IMR-90 (cell line): ENCODE measurements at regions not wholly inside any gene's neighbourhood (a gene's known extent, or its start where the extent isn't known, plus 50 kb on each side); places are given as distances from the start of the nearest gene placed in this dataset.

Source experiments
- ATAC-seq: fragments of 200-7000 bp; cut with Tn5 transposase; 2 replicates; pipeline ENCODE4 v1.9.1; 2020; ENCODE audit warnings: low read depth, mild to moderate bottlenecking, moderate library complexity
- BruUV-seq: library from RNA; stranded (reverse); fragments of 400-500 nt; replicated peaks from 2 replicates; lab custom pipeline; 2021; lab: Mats Ljungman, UMichigan
- CTCF ChIA-PET: fragments of 300-600 bp; formaldehyde crosslinking; extraction: SDS; loops from one replicate; lab custom pipeline; 2021; ENCODE audit warnings: antibody characterized with exemption; lab: Yijun Ruan, JAX
- POLR2A ChIA-PET: fragments of 300-600 bp; sonication (Branson Sonifier 250); formaldehyde crosslinking; loops from one replicate; lab custom pipeline; 2022; ENCODE audit warnings: antibody characterized with exemption; ENCODE audit not compliant: unreplicated experiment; lab: Charles Lee
- DNase-seq: peaks from one replicate; pipeline ENCODE4 v3.0.0; 2013
- H2AFZ ChIP-seq: replicated peaks from 2 replicates; pipeline ENCODE3; 2013; ENCODE audit warnings: low read length, mild to moderate bottlenecking; ENCODE audit not compliant: poor library complexity
- H2AK5ac ChIP-seq: 2 replicates; pipeline ENCODE4 v1.6.1; 2013; ENCODE audit warnings: low read depth, low read length, inconsistent platforms
- H2AK9ac ChIP-seq: replicated peaks from 2 replicates; pipeline ENCODE3; 2013; ENCODE audit warnings: mild to moderate bottlenecking, low read depth, low read length, moderate library complexity; ENCODE audit not compliant: poor library complexity
- H2BK120ac ChIP-seq: 2 replicates; pipeline ENCODE4 v1.6.1; 2013; ENCODE audit warnings: low read depth, low read length, inconsistent platforms
- H2BK15ac ChIP-seq: 3 replicates; pipeline ENCODE4 v1.6.1; 2013; ENCODE audit warnings: low read depth, low read length, inconsistent platforms
- H2BK20ac ChIP-seq: 2 replicates; pipeline ENCODE4 v1.6.1; 2013; ENCODE audit warnings: low read depth, mild to moderate bottlenecking, inconsistent platforms, low read length, moderate library complexity
- H2BK5ac ChIP-seq: 2 replicates; pipeline ENCODE4 v1.6.1; 2013; ENCODE audit warnings: mild to moderate bottlenecking, low read depth, low read length, inconsistent platforms; ENCODE audit not compliant: poor library complexity, severe bottlenecking
- H3K14ac ChIP-seq: replicated peaks from 2 replicates; pipeline ENCODE4 v1.6.1; 2013; ENCODE audit warnings: low read depth, low read length, inconsistent platforms
- H3K18ac ChIP-seq: 2 replicates; pipeline ENCODE4 v1.6.1; 2013; ENCODE audit warnings: low read depth, low read length, control low read depth
- H3K23ac ChIP-seq: 2 replicates; pipeline ENCODE4 v1.6.1; 2013; ENCODE audit warnings: low read depth, low read length, inconsistent platforms
- H3K27ac ChIP-seq: 2 replicates; pipeline ENCODE4 v1.5.1; 2013; ENCODE audit warnings: mild to moderate bottlenecking, control low read depth, low read length; ENCODE audit not compliant: insufficient read depth
- H3K27me3 ChIP-seq: 2 replicates; pipeline ENCODE4 v1.6.1; 2013; ENCODE audit warnings: low read length; ENCODE audit not compliant: control insufficient read depth, insufficient read depth
- H3K36me3 ChIP-seq: 2 replicates; pipeline ENCODE4 v1.6.1; 2013; ENCODE audit warnings: low read length, mixed read lengths; ENCODE audit not compliant: control insufficient read depth, insufficient read depth
- H3K4ac ChIP-seq: 2 replicates; pipeline ENCODE4 v1.6.1; 2013; ENCODE audit warnings: low read depth, low read length, inconsistent platforms
- H3K4me1 ChIP-seq: 2 replicates; pipeline ENCODE4 v1.6.1; 2013; ENCODE audit warnings: low read length, mixed read lengths; ENCODE audit not compliant: control insufficient read depth, insufficient read depth
- H3K4me2 ChIP-seq: 2 replicates; pipeline ENCODE4 v1.6.1; 2013; ENCODE audit warnings: low read depth, mild to moderate bottlenecking, control low read depth, low read length, moderate library complexity
- H3K4me3 ChIP-seq: 2 replicates; pipeline ENCODE4 v1.5.1; 2013; ENCODE audit warnings: low read depth, mild to moderate bottlenecking, control low read depth, low read length, moderate library complexity; ENCODE audit not compliant: insufficient read depth
- H3K56ac ChIP-seq: 2 replicates; pipeline ENCODE4 v1.6.1; 2013; ENCODE audit warnings: low read length, inconsistent platforms; ENCODE audit not compliant: insufficient read depth; ENCODE audit errors: extremely low read depth
- H3K79me1 ChIP-seq, 2 experiments: 2 replicates each; pipeline ENCODE4 v1.6.1; 2013; ENCODE audit warnings: low read length in 2 of 2, inconsistent platforms in 1 of 2, low read depth in 1 of 2
- H3K9ac ChIP-seq: 2 replicates; pipeline ENCODE4 v1.6.1; 2013; ENCODE audit warnings: low read depth, low read length, control low read depth
- H3K9me1 ChIP-seq: 2 replicates; pipeline ENCODE4 v1.6.1; 2013; ENCODE audit warnings: low read length, inconsistent platforms; ENCODE audit not compliant: insufficient read depth
- H3K9me3 ChIP-seq: 2 replicates; pipeline ENCODE4 v1.6.1; 2013; ENCODE audit warnings: low read length; ENCODE audit not compliant: control insufficient read depth, insufficient read depth
- H4K20me1 ChIP-seq: 2 replicates; pipeline ENCODE4 v1.6.1; 2013; ENCODE audit warnings: low read length, inconsistent platforms; ENCODE audit not compliant: insufficient read depth
- H4K5ac ChIP-seq: 2 replicates; pipeline ENCODE4 v1.6.1; 2013; ENCODE audit warnings: mild to moderate bottlenecking, low read depth, low read length, control low read depth
- H4K8ac ChIP-seq, 2 experiments: 2 replicates each; pipeline ENCODE4 v1.6.1; 2013; ENCODE audit warnings: low read depth in 2 of 2, low read length in 2 of 2, control low read depth in 1 of 2, inconsistent platforms in 1 of 2
- H4K91ac ChIP-seq: 2 replicates; pipeline ENCODE4 v1.6.1; 2013; ENCODE audit warnings: low read depth, low read length, inconsistent platforms; ENCODE audit not compliant: insufficient read depth
- BHLHE40 ChIP-seq: fragments of 150-350 bp; IDR thresholded peaks from 2 replicates; pipeline ENCODE4 v1.6.1; 2016; ENCODE audit warnings: mild to moderate bottlenecking, low read depth, low read length
- CEBPB ChIP-seq: IDR thresholded peaks from 2 replicates; pipeline ENCODE4 v1.6.1; 2012; ENCODE audit warnings: low read depth, low read length, improper control_type of control experiment
- CHD1 ChIP-seq: IDR thresholded peaks from 2 replicates; pipeline ENCODE4 v1.6.1; 2012; ENCODE audit warnings: low read depth, low read length, improper control_type of control experiment
- CTCF ChIP-seq: conservative IDR thresholded peaks from 2 replicates; pipeline ENCODE4 v1.5.1; 2012; ENCODE audit warnings: mild to moderate bottlenecking, low read depth, low read length, improper control_type of control experiment
- FOS ChIP-seq: fragments of 150-350 bp; IDR thresholded peaks from 2 replicates; pipeline ENCODE4 v1.6.1; 2016; ENCODE audit warnings: low read depth, low read length
- MAFK ChIP-seq: IDR thresholded peaks from 2 replicates; pipeline ENCODE4 v1.6.1; 2012; ENCODE audit warnings: low read depth, low read length, improper control_type of control experiment
- MAZ ChIP-seq: IDR thresholded peaks from 2 replicates; pipeline ENCODE4 v1.6.1; 2012; ENCODE audit warnings: low read depth, mild to moderate bottlenecking, low read length, improper control_type of control experiment, moderate library complexity, borderline replicate concordance
- MXI1 ChIP-seq: IDR thresholded peaks from 2 replicates; pipeline ENCODE4 v1.6.1; 2012; ENCODE audit warnings: low read depth, mild to moderate bottlenecking, low read length, moderate library complexity, borderline replicate concordance
- NFE2L2 ChIP-seq: fragments of 150-350 bp; IDR thresholded peaks from 2 replicates; pipeline ENCODE4 v1.6.1; 2016; ENCODE audit warnings: low read depth, mild to moderate bottlenecking, low read length
- POLR2A ChIP-seq: IDR thresholded peaks from 2 replicates; pipeline ENCODE4 v1.6.1; 2012; ENCODE audit warnings: mild to moderate bottlenecking, low read depth, low read length
- RAD21 ChIP-seq: IDR thresholded peaks from 2 replicates; pipeline ENCODE4 v1.6.1; 2012; ENCODE audit warnings: low read length, improper control_type of control experiment
- RCOR1 ChIP-seq: IDR thresholded peaks from 2 replicates; pipeline ENCODE4 v1.6.1; 2012; ENCODE audit warnings: mild to moderate bottlenecking, low read length, improper control_type of control experiment; ENCODE audit not compliant: insufficient replicate concordance
- RFX5 ChIP-seq: IDR thresholded peaks from 2 replicates; pipeline ENCODE4 v1.8.0; 2012; ENCODE audit warnings: low read depth, mild to moderate bottlenecking, low read length, moderate library complexity
- SMC3 ChIP-seq: fragments of 150-350 bp; IDR thresholded peaks from 2 replicates; pipeline ENCODE4 v1.6.1; 2016; ENCODE audit warnings: low read depth, mild to moderate bottlenecking, antibody characterized with exemption, low read length, moderate library complexity
- USF2 ChIP-seq: fragments of 150-350 bp; IDR thresholded peaks from 2 replicates; pipeline ENCODE4 v1.6.1; 2017; ENCODE audit warnings: mild to moderate bottlenecking, antibody characterized with exemption, low read length, low read depth
- WGBS, 2 experiments: methylation state at CpG; one replicate each; pipeline versions ENCODE4 v1.1.5 to v1.1.7; 2013; ENCODE audit warnings: missing lambda C conversion rate in 2 of 2; ENCODE audit not compliant: insufficient read length in 1 of 2; ENCODE audit errors: extremely low coverage in 2 of 2; 5-methylcytosine and 5-hydroxymethylcytosine counted together
- dilution Hi-C: fragments of 300-500 bp; cut with HindIII; formaldehyde crosslinking; loops from one replicate; pipeline ENCODE4 v1.14.3; 2018; ENCODE audit warnings: low sequenced_read_pairs; ENCODE audit not compliant: unreplicated experiment
- in situ Hi-C: fragments of 300-500 bp; cut with MboI; formaldehyde crosslinking; loops from 3 replicates; pipeline ENCODE4 v1.14.3; 2019; ENCODE audit warnings: low sequenced_read_pairs, inconsistent platforms, mixed read lengths
- intact Hi-C: fragments of 100-400 bp; cut with micrococcal nuclease; formaldehyde crosslinking; loops from 2 replicates; pipeline ENCODE4 v1.10.0; 2022
- TF ChIP-seq, protein P1 (sequence below): fragments of 150-350 bp; IDR thresholded peaks from 2 replicates; pipeline ENCODE4 v1.6.1; 2016; ENCODE audit warnings: low read depth, mild to moderate bottlenecking, low read length, moderate library complexity, borderline replicate concordance

- intact Hi-C loops: no loop called here
- CTCF ChIA-PET: interaction anchor here (0.8 to 1.1 kb wide), 2 partner anchors 13 to 25 kb away, joined by 3 to 4 read pairs; no protein-coding TSS in a partner anchor
- Histone ChIP-seq H3K9me3 (peaks cover 2% of the 10 kb centered on the region; the same call in 1 of the 2 replicates), H3K4me3 (no peak overlapping the region), H2BK15ac (no peak overlapping the region), H2BK120ac (no peak overlapping the region), H2BK5ac (no peak overlapping the region), H4K20me1 (no peaks in the 10 kb centered on the region), H3K27ac (no peak overlapping the region), H3K14ac (no peak overlapping the region), H3K9me1 (no peaks in the 10 kb centered on the region), H4K8ac (no peak overlapping the region), H3K4me1 (no peaks in the 10 kb centered on the region), H2AK9ac (no peak overlapping the region), H2BK20ac (no peak overlapping the region), H4K91ac (no peak overlapping the region), H3K36me3 (no peaks in the 10 kb centered on the region), H4K5ac (no peak overlapping the region), H3K9ac (no peak overlapping the region), H3K27me3 (no peaks in the 10 kb centered on the region), H3K18ac (no peak overlapping the region), H3K56ac (no peak overlapping the region), H2AFZ (no peak overlapping the region), H3K79me1 (no peaks in the 10 kb centered on the region), H2AK5ac (no peak overlapping the region), H3K4me2 (no peak overlapping the region), H3K4ac (no peak overlapping the region), H3K23ac (no peak overlapping the region)
- no TSS peak for BruUV-seq
- dilution Hi-C loops: no loop called here
- ATAC-seq (no peak), DNase-seq (no peak)
- POLR2A ChIA-PET: no interaction called here
- in situ Hi-C loops: no loop called here
- TF ChIP-seq RAD21: no peak
- no peak for TF ChIP-seq CTCF
- no peak for TF ChIP-seq MAFK
- TF ChIP-seq FOS: no peak
- TF ChIP-seq USF2: no peak
- TF ChIP-seq, protein P1, sequence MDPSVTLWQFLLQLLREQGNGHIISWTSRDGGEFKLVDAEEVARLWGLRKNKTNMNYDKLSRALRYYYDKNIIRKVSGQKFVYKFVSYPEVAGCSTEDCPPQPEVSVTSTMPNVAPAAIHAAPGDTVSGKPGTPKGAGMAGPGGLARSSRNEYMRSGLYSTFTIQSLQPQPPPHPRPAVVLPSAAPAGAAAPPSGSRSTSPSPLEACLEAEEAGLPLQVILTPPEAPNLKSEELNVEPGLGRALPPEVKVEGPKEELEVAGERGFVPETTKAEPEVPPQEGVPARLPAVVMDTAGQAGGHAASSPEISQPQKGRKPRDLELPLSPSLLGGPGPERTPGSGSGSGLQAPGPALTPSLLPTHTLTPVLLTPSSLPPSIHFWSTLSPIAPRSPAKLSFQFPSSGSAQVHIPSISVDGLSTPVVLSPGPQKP: no peak
- no peak for TF ChIP-seq CEBPB
- no peak for TF ChIP-seq CHD1
- TF ChIP-seq POLR2A: no peak
- no peak for TF ChIP-seq NFE2L2
- TF ChIP-seq RFX5: no peak
- no peak for TF ChIP-seq MXI1
- TF ChIP-seq BHLHE40: no peak
- no peak for TF ChIP-seq MAZ
- TF ChIP-seq RCOR1: no peak
- TF ChIP-seq SMC3: no peak
- WGBS, 2 experiments: no CpG with 5 or more reads among the region's 1 CpG
These were observed 311.5 kb upstream of the DCBLD2 start for GRCh38 chr3:99212969-99213368.
